ENCODE measurements at regions not wholly inside any gene's neighbourhood (a gene's known extent, or its start where the extent isn't known, plus 50 kb on each side); places are given as distances from the start of the nearest gene placed in this dataset.
"Not testable (repeated sequence)": the region's sequence is repeated elsewhere in the genome, so short reads cannot be mapped to it uniquely, and the experiment has no call there.

GRCh38 chr20:50329981-50330503 is 139.4 kb downstream of the CEBPB start:
- no peak for DNase-seq (ENCODE audit: low spot score)

- DNase-seq (ENCODE audit: low spot score), result no peak
These were observed 140.1 kb downstream of the CEBPB start for GRCh38 chr20:50330504-50331313.

GRCh38 chr20:50331469-50332363 is 141.1 kb downstream of the CEBPB start:
- DNase-seq (ENCODE audit: low spot score), result no peak

DNA sequence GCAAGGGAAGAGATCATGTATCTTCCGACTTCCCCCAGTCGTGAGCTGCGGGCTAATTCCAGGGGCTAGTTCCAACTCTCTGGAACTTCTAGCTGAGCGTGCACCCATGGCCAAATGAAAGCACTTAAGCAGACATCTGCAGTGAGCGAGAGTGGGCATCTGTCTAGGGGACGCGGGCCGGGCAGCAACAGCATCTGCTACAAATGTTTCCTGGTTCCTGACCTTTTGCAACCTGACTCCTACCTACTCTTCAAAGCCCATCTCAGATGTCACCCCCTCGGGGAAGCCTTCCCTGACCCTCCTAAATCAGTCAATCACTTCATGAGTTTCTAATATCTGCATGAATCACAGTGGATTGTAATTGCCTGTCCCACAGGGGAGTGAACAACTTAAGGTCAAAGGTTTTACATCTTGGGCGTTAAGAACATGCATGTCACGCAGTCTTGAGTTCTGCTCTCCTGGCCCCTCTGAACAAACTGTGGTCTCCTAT is 141.9 kb downstream of the CEBPB start:
- no peak for DNase-seq (ENCODE audit: low spot score)

GRCh38 chr20:50333131-50333670 is 142.6 kb downstream of the CEBPB start:
- DNase-seq (ENCODE audit: low spot score), result no peak

DNA sequence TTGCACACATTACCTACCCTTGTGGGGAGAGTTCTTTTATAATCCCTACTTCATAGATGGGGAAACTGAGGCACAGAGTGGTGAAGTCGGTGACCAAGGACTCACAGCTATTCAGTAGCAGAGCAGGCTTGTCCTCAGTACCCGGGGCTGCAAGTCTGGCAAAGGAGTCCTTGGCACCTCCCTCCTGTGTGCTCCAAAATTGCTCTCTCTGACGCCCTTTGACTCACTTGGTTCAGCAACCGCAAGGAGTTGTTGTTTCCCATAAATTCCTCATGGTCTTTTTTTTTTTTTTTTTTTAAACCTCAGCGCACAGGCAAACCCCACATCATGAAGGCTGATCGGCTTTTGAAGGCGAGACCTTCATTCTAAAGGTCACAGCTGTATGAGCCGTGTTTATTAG is 143.2 kb downstream of the CEBPB start:
- DNase-seq (ENCODE audit: low spot score), result no peak

DNA sequence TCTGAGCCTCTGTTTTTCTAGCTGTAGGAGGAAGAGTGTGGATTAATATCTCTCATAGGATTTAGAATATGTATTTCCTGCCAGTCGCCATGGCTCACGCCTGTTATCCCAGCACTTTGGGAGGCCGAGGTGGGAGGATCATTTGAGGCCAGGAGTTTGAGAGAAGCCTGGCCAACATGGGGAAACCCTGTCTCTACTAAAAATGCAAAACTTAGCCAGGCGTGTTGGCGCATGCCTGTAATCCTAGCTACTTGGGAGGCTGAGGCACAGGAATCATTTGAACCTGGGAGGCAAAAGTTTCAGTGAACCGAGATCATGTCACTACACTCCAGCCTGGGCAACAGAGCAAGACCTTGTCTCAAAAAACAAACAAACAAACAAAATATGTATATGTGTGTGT is 143.9 kb downstream of the CEBPB start:
- DNase-seq (ENCODE audit: low spot score), result not testable (repeated sequence)

- DNase-seq (ENCODE audit: low spot score), result no peak
These were observed 144.5 kb downstream of the CEBPB start for GRCh38 chr20:50335105-50335504.

DNA sequence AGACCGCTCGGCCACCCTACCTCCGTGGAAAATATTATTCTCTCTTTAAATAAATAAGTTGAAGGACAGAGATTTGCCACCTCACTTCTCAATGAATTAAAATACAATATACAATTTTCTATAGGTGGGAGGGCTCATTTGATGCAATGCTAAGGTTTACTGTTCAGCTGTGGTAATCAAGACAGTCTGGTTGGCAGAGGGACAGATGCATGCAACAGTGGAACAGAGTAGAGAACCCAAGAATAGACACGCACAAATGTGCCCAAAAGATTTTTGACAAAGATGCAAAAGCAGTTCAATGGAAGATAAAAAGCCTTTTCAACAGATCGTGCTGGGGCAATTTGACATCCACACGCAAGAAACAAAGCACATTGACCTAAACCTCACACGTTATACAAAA is 145.2 kb downstream of the CEBPB start:
- peak; percentile 31 for DNase-seq (ENCODE audit: low spot score)

DNA sequence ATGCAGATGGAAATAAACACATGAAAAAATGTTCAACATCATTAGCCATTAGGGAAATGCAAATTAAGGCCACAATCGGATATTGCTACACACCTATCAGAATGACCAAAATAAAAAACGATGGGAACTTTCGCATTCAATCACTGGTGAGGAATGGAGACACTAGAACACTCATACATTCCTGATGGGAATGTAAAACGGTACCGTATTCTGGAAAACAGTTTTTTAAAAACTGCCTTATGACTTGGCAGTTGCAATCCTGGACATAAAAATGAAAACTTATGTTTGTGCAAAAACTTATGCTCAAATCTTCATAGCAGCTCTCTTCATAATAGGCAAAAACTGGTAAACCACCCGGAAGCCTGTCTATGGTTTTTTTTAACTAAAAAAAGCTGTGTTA is 146.0 kb downstream of the CEBPB start:
- peak; percentile 56 for DNase-seq (ENCODE audit: low spot score)

- DNase-seq (ENCODE audit: low spot score), result no peak
These were observed 147.2 kb downstream of the CEBPB start for GRCh38 chr20:50337521-50338466.

GRCh38 chr20:50338479-50339391 is 148.1 kb downstream of the CEBPB start:
- DNase-seq (ENCODE audit: low spot score), result peak; percentile 61

DNA sequence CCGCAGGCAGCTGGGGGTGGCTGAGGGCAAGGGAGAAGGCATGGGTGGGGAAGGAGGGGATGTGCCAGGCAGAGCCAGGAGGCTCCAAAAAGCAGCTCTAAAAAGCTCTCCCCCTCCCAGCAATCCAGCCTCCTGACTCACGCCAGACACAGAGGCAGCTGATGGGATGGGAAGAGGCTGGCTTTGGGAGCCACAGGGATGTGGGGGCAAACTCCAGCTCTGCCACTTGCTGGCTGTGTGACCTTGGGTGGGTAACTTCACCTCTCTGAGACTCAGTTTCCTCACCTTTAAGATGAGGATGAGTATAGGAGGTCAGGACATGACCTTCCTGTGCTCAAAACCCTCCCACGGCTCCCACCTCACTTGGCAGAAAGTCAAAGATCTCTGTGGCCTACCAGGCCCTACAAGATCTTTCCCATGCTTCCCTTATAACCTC is 148.9 kb downstream of the CEBPB start:
- peak; percentile 92 for DNase-seq (ENCODE audit: low spot score)

DNA sequence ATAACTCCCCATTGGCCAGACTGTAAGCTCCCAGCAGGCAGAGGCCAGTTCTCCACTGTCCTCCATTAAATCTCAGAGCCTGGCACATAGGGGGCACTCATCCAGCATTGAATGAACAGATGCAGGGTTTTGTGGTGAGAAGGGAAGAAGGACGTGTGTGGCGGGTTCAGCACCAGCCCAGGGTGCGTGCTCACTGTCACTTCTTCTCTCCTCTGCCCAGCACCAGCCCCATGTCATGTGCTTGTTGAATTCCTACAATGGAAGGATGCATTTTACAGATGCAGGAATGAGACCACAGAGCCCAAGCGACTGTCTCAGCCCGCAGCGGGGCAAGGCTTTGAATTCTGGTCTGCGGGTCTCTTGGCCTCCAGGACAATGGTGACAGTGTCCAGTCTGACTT is 149.9 kb downstream of the CEBPB start:
- DNase-seq (ENCODE audit: low spot score), result no peak

DNA sequence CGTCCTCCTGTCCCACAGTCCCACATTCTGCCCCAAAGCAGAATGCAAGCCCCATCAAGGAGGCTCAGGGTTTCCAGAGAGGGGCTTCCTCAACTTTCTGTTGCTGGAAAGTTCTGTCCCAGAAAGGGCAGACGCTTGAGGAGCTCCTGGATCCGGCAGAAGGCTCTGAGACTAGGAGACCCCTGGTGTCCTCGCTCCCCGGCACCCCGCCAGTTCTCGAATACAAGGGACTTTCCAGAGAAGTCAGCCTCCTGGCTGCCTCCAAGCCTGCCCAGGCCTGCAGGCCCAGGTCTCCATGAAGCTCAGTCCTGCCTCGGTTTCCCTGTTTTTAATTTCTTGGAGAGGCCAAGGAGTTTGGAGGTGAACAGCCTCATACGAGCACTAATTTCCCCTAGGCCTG is 150.4 kb downstream of the CEBPB start:
- no peak for DNase-seq (ENCODE audit: low spot score)

GRCh38 chr20:50341880-50342637 is 151.4 kb downstream of the CEBPB start:
- DNase-seq (ENCODE audit: low spot score), result no peak

DNA sequence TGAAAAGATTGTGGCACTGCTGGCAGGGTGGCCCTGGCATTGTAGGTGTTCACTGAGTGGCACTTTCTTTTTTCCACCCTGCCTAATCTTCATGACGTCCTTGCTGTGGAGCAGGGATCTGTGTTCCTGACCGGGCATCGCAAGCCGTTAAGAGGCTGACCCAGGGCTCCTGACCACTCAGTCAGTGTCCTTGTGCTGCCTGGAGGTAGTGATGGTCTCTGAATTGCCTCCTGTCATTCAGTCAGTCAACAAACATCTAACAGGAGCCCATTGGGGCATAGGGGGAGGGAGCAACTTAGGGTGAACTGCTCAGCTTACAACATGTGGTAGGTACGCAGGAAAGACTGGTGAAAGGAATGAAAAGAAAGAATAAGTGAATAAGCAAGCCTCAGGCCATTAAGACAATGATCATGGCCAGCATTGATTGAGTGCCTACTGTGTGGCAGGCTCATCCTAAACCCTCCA is 152.0 kb downstream of the CEBPB start:
- DNase-seq (ENCODE audit: low spot score), result no peak

GRCh38 chr20:50343125-50343489 is 152.5 kb downstream of the CEBPB start:
- DNase-seq (ENCODE audit: low spot score), result no peak

DNA sequence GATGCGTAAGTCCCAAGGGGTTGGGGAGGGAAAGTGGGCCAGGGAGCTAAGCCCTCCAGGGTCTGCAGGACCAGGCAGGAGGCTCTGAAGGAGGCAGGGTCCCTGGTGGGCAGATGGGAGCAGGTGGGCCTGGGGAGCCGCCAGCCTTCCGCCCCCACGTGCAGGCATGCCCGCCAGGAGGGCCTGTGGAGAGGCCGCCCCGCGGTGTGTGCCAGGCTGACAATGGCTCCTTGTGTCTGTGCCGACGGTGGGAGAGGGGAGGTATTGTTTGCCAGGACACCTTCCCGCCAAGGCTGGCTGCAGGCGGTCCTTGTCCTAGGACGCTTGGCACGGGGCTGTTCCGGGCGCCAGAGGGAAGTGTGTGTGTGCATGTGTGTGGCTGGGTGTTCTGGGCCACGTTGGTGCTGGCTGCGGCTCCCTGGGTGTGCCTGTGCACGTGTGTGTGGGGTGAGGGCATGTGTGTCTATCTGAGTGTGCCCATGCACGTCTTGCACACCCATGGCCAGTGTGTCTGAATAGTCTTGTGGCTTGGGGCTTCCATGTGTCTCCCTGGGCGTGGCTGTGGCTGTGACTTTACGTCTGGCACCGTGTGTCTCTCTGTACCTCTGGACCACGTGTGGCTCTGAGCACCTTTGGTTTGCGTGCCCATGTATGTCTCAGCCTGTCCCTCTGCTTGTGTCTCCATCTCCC is 153.0 kb downstream of the CEBPB start:
- no peak for DNase-seq (ENCODE audit: low spot score)

Data from GM03348 (cell line).